ENCODE measurements at regions not wholly inside any gene's neighbourhood (a gene's known extent, or its start where the extent isn't known, plus 50 kb on each side); places are given as distances from the start of the nearest gene placed in this dataset.

GRCh38 chr3:110123946-110124345 lies 786.6 kb upstream of the DPPA4 start:
- TF ChIP-seq, protein P1, sequence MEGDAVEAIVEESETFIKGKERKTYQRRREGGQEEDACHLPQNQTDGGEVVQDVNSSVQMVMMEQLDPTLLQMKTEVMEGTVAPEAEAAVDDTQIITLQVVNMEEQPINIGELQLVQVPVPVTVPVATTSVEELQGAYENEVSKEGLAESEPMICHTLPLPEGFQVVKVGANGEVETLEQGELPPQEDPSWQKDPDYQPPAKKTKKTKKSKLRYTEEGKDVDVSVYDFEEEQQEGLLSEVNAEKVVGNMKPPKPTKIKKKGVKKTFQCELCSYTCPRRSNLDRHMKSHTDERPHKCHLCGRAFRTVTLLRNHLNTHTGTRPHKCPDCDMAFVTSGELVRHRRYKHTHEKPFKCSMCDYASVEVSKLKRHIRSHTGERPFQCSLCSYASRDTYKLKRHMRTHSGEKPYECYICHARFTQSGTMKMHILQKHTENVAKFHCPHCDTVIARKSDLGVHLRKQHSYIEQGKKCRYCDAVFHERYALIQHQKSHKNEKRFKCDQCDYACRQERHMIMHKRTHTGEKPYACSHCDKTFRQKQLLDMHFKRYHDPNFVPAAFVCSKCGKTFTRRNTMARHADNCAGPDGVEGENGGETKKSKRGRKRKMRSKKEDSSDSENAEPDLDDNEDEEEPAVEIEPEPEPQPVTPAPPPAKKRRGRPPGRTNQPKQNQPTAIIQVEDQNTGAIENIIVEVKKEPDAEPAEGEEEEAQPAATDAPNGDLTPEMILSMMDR (IDR thresholded peaks at IDR 0.05; ENCODE audit: insufficient read depth, low read depth, low read length), result no peak
- peak; percentile 52 for DNase-seq (ENCODE audit: low read depth)
- no peak overlapping the region for H3K4me3 ChIP-seq (ENCODE audit: low read depth, low read length)

- TF ChIP-seq, protein P1 (IDR thresholded peaks at IDR 0.05; ENCODE audit: insufficient read depth, low read depth, low read length), result no peak
- H3K4me3 ChIP-seq (ENCODE audit: low read depth, low read length), result no peak overlapping the region
- no peak for DNase-seq (ENCODE audit: low read depth)
Observed at GRCh38 chr3:110126065-110126464, 788.7 kb upstream of the DPPA4 start.

DNA sequence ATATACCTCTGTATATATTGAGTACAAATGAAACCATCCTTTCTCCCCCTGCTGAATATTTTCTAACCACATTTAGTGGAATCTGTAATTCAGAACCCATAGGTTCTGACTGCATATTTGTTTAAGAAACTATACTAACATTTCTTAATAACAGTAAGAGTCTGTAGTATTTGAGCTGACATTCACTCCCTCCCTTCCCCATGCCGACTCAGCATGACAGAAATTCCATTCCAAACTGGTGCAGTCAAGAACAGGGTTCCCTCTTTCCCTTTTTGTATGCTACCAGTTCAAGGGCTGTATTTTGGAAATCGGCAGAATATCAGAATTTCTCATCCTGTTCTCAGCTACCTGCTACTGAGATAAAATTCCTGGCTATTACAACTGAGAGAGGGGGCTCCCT lies 796.6 kb upstream of the DPPA4 start:
- DNase-seq (ENCODE audit: low read depth), result no peak

GRCh38 chr3:110139048-110139447 lies 801.7 kb upstream of the DPPA4 start:
- DNase-seq (ENCODE audit: low read depth), result no peak
- H3K4me3 ChIP-seq (ENCODE audit: low read depth, low read length), result no peak overlapping the region
- TF ChIP-seq, protein P1 (IDR thresholded peaks at IDR 0.05; ENCODE audit: insufficient read depth, low read depth, low read length), result no peak

More for the DNA sequence above, 796.6 kb upstream of the DPPA4 start:
- H3K4me3 ChIP-seq (ENCODE audit: low read depth, low read length), result no peak overlapping the region
- TF ChIP-seq, protein P1 (IDR thresholded peaks at IDR 0.05; ENCODE audit: insufficient read depth, low read depth, low read length), result no peak

DNA sequence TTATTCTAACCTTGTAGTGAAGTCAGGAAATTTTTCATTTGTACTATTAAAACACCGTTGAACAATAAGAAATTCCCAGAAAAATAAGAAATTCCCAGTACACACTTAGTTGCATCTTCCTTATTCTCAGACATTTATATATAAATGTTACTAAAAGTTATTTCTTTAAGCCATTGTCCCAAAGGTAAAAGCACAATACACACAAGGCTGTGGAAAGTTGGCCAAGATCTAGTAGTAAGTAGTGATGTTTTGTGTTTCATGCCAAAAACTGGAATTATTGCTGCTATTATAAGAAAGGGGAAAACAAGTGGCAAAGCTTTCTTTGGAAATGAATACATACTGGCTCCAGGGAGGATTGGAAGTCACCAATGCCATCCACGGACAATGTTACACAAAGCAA lies 802.5 kb upstream of the DPPA4 start:
- TF ChIP-seq, protein P1 (IDR thresholded peaks at IDR 0.05; ENCODE audit: insufficient read depth, low read depth, low read length), result no peak
- no peak overlapping the region for H3K4me3 ChIP-seq (ENCODE audit: low read depth, low read length)
- no peak for DNase-seq (ENCODE audit: low read depth)

DNA sequence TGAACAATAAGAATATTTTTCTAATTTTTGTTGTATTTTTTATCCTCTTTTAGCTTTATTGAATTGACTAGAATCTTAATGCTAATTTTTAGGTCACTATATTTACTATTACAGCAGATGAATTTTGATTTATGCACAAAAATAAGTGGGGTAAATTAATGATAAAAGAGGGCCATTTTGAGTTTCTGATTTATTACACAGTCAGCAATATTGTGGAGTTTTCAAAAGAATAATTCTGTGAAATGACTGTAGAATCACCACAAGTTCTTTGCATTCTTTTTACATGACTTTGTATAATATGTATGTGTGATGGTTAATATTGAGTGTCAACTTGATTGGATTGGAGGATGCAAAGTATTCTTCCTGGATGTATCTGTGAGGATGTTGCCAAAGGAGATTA lies 812.4 kb upstream of the DPPA4 start:
- H3K4me3 ChIP-seq (ENCODE audit: low read depth, low read length), result no peak overlapping the region
- no peak for DNase-seq (ENCODE audit: low read depth)
- TF ChIP-seq, protein P1 (IDR thresholded peaks at IDR 0.05; ENCODE audit: insufficient read depth, low read depth, low read length), result no peak

GRCh38 chr3:110157221-110157620 lies 819.9 kb upstream of the DPPA4 start:
- DNase-seq (ENCODE audit: low read depth), result no peak
- no peak overlapping the region for H3K4me3 ChIP-seq (ENCODE audit: low read depth, low read length)
- TF ChIP-seq, protein P1 (IDR thresholded peaks at IDR 0.05; ENCODE audit: insufficient read depth, low read depth, low read length), result no peak
